ENCODE measurements at regions not wholly inside any gene's neighbourhood (a gene's known extent, or its start where the extent isn't known, plus 50 kb on each side); places are given as distances from the start of the nearest gene placed in this dataset.

GRCh38 chr21:45592208-45592619 is 50.0 kb upstream of the SLC19A1 start:
- peak; percentile 78 for DNase-seq (ENCODE audit: low spot score)

- DNase-seq (ENCODE audit: low spot score): no peak
Measured at GRCh38 chr21:45592626-45593134, 50.4 kb upstream of the SLC19A1 start.

GRCh38 chr21:45593162-45594022 is 50.1 kb upstream of the PCBP3 start:
- no peak for DNase-seq (ENCODE audit: low spot score)
